ENCODE measurements at regions not wholly inside any gene's neighbourhood (a gene's known extent, or its start where the extent isn't known, plus 50 kb on each side); places are given as distances from the start of the nearest gene placed in this dataset.

GRCh38 chr13:22169473-22169872 lies 498.6 kb downstream of the FGF9 start:
- no peak for DNase-seq (ENCODE audit: low read depth)
- Mint-ChIP-seq H3K9me3 (ENCODE audit: unreplicated experiment) (no peaks in the 10 kb centered on the region), H3K27me3 (ENCODE audit: low read depth, unreplicated experiment) (no peaks in the 10 kb centered on the region), H3K27ac (ENCODE audit: unreplicated experiment) (no peak overlapping the region), H3K4me3 (ENCODE audit: unreplicated experiment) (no peak overlapping the region), H3K36me3 (ENCODE audit: low read depth, unreplicated experiment) (no peaks in the 10 kb centered on the region), H3K4me1 (ENCODE audit: low read depth, unreplicated experiment) (peaks cover 14% of the 10 kb centered on the region)
- TF ChIP-seq, protein P1, sequence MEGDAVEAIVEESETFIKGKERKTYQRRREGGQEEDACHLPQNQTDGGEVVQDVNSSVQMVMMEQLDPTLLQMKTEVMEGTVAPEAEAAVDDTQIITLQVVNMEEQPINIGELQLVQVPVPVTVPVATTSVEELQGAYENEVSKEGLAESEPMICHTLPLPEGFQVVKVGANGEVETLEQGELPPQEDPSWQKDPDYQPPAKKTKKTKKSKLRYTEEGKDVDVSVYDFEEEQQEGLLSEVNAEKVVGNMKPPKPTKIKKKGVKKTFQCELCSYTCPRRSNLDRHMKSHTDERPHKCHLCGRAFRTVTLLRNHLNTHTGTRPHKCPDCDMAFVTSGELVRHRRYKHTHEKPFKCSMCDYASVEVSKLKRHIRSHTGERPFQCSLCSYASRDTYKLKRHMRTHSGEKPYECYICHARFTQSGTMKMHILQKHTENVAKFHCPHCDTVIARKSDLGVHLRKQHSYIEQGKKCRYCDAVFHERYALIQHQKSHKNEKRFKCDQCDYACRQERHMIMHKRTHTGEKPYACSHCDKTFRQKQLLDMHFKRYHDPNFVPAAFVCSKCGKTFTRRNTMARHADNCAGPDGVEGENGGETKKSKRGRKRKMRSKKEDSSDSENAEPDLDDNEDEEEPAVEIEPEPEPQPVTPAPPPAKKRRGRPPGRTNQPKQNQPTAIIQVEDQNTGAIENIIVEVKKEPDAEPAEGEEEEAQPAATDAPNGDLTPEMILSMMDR (IDR thresholded peaks at IDR 0.05; ENCODE audit: insufficient read depth, low read depth, low read length) = no peak
- no peak for TF ChIP-seq EZH2 (IDR thresholded peaks at IDR 0.05; ENCODE audit: insufficient read depth, low read length)
- no peak overlapping the region for H3K4me3 ChIP-seq (ENCODE audit: insufficient read depth, low read depth, low read length)
- no peak overlapping the region for H2AFZ ChIP-seq (ENCODE audit: low read depth, low read length)
- no peaks in the 10 kb centered on the region for H4K20me1 ChIP-seq (ENCODE audit: insufficient read depth, low read length)
- H3K27ac ChIP-seq (ENCODE audit: low read depth, low read length) = no peak overlapping the region
- no peaks in the 10 kb centered on the region for H3K27me3 ChIP-seq (ENCODE audit: insufficient read depth, low read length)
- no peaks in the 10 kb centered on the region for H3K79me2 ChIP-seq (ENCODE audit: insufficient read depth, low read length)
- FAIRE-seq = no peak
- no peaks in the 10 kb centered on the region for H3K9me3 ChIP-seq (ENCODE audit: insufficient read depth, low read depth, low read length)
- H3K36me3 ChIP-seq (ENCODE audit: insufficient read depth, low read length) = no peaks in the 10 kb centered on the region
- no peak overlapping the region for H3K4me2 ChIP-seq (ENCODE audit: low read length)
- no peaks in the 10 kb centered on the region for H3K4me1 ChIP-seq (ENCODE audit: insufficient read depth, low read length)
- no peak overlapping the region for H3K9ac ChIP-seq (ENCODE audit: low read length)

DNA sequence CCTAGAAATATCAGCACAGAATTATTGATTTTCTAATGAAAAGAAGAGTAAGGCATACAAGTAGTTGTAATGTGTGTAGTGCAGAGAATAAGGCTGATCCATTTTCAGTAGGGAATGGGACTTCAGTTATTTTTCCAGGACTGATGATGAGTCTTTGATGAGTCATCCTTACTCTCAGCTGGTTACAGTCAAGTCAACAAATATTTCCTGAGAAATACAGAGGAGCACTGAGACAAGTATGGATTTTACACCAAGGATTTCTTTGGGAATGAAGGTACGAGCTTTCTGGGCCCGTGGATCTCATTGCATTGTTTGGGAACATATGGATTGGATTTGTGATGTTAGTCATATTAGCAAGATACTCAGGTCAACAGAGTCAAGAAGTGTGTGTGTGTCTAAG lies 502.7 kb downstream of the FGF9 start:
- Histone ChIP-seq H3K4me3 (ENCODE audit: insufficient read depth, low read depth, low read length) (no peak overlapping the region), H3K36me3 (ENCODE audit: insufficient read depth, low read length) (no peaks in the 10 kb centered on the region), H3K4me2 (ENCODE audit: low read length) (no peak overlapping the region), H4K20me1 (ENCODE audit: insufficient read depth, low read length) (no peaks in the 10 kb centered on the region), H3K9me3 (ENCODE audit: insufficient read depth, low read depth, low read length) (no peaks in the 10 kb centered on the region), H2AFZ (ENCODE audit: low read depth, low read length) (no peak overlapping the region), H3K79me2 (ENCODE audit: insufficient read depth, low read length) (no peaks in the 10 kb centered on the region), H3K4me1 (ENCODE audit: insufficient read depth, low read length) (no peaks in the 10 kb centered on the region), H3K27me3 (ENCODE audit: insufficient read depth, low read length) (no peaks in the 10 kb centered on the region), H3K27ac (ENCODE audit: low read depth, low read length) (no peak overlapping the region), H3K9ac (ENCODE audit: low read length) (no peak overlapping the region)
- H3K9me3 Mint-ChIP-seq (ENCODE audit: unreplicated experiment) = peaks cover 2% of the 10 kb centered on the region
- DNase-seq (ENCODE audit: low read depth) (no peak), FAIRE-seq (peak; percentile 62)
- no peaks in the 10 kb centered on the region for H3K27me3 Mint-ChIP-seq (ENCODE audit: low read depth, unreplicated experiment)
- no peak for TF ChIP-seq EZH2 (IDR thresholded peaks at IDR 0.05; ENCODE audit: insufficient read depth, low read length)
- TF ChIP-seq, protein P1 (IDR thresholded peaks at IDR 0.05; ENCODE audit: insufficient read depth, low read depth, low read length) = no peak
- H3K4me3 Mint-ChIP-seq (ENCODE audit: unreplicated experiment) = no peak overlapping the region
- no peak overlapping the region for H3K27ac Mint-ChIP-seq (ENCODE audit: unreplicated experiment)
- peaks cover 17% of the 10 kb centered on the region for H3K4me1 Mint-ChIP-seq (ENCODE audit: low read depth, unreplicated experiment)
- no peaks in the 10 kb centered on the region for H3K36me3 Mint-ChIP-seq (ENCODE audit: low read depth, unreplicated experiment)

DNA sequence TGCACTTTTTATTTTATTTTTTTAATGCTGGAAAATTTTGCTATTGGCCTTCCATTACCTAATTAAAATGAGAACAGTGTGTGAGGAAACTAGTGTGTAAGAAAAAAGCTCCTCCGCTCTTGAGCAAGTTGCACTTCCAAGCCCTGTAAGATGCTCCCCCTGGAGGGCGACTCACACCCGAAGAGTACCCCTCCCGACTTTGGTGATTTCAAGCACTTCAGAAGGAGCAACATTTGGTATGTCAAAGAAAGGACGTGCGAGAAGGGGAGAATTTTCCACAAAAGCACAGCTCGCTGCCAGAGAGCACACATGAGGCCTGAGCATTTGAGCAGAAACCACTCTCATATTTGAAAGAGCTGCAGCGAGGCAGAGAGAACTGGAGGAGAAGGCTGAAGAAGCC lies 504.4 kb downstream of the FGF9 start:
- Histone ChIP-seq H3K36me3 (ENCODE audit: insufficient read depth, low read length) (no peaks in the 10 kb centered on the region), H3K9ac (ENCODE audit: low read length) (no peak overlapping the region), H2AFZ (ENCODE audit: low read depth, low read length) (no peak overlapping the region), H3K4me1 (ENCODE audit: insufficient read depth, low read length) (no peaks in the 10 kb centered on the region), H3K9me3 (ENCODE audit: insufficient read depth, low read depth, low read length) (no peaks in the 10 kb centered on the region), H3K79me2 (ENCODE audit: insufficient read depth, low read length) (no peaks in the 10 kb centered on the region), H3K27ac (ENCODE audit: low read depth, low read length) (no peak overlapping the region), H4K20me1 (ENCODE audit: insufficient read depth, low read length) (no peaks in the 10 kb centered on the region), H3K27me3 (ENCODE audit: insufficient read depth, low read length) (no peaks in the 10 kb centered on the region), H3K4me2 (ENCODE audit: low read length) (no peak overlapping the region), H3K4me3 (ENCODE audit: insufficient read depth, low read depth, low read length) (no peak overlapping the region)
- DNase-seq (ENCODE audit: low read depth) = no peak
- TF ChIP-seq EZH2 (IDR thresholded peaks at IDR 0.05; ENCODE audit: insufficient read depth, low read length) = no peak
- TF ChIP-seq, protein P1 (IDR thresholded peaks at IDR 0.05; ENCODE audit: insufficient read depth, low read depth, low read length) = no peak
- Mint-ChIP-seq H3K4me3 (ENCODE audit: unreplicated experiment) (no peak overlapping the region), H3K4me1 (ENCODE audit: low read depth, unreplicated experiment) (peaks cover 14% of the 10 kb centered on the region), H3K27ac (ENCODE audit: unreplicated experiment) (no peak overlapping the region), H3K27me3 (ENCODE audit: low read depth, unreplicated experiment) (no peaks in the 10 kb centered on the region), H3K9me3 (ENCODE audit: unreplicated experiment) (peaks cover 2% of the 10 kb centered on the region), H3K36me3 (ENCODE audit: low read depth, unreplicated experiment) (no peaks in the 10 kb centered on the region)
- no peak for FAIRE-seq
